Right atrium auricular region (tissue), 2 donors: ENCODE measurements at regions not wholly inside any gene's neighbourhood (a gene's known extent, or its start where the extent isn't known, plus 50 kb on each side); places are given as distances from the start of the nearest gene placed in this dataset.

Experiments
- DNase-seq: peaks from one replicate; pipeline ENCODE4 v3.0.0-alpha.2; 2019; ENCODE audit warnings: low spot score
- H3K27ac ChIP-seq, 2 donors: fragments of 200-600 bp; sonication (generic); 1 replicate in 1 of 2; 2 replicates in 1 of 2; pipeline ENCODE4 v1.5.1; 2016 to 2019
- H3K27me3 ChIP-seq, 2 donors: fragments of 200-600 bp; sonication (generic); one replicate each; pipeline versions ENCODE4 v1.5.1 to v1.6.0; 2017 to 2019
- H3K36me3 ChIP-seq: fragments of 200-600 bp; sonication (generic); one replicate; pipeline ENCODE4 v1.5.1; 2016
- H3K4me1 ChIP-seq, 2 donors: fragments of 200-600 bp; sonication (generic); one replicate each; pipeline versions ENCODE4 v1.5.1 to v1.6.0; 2017 to 2019
- H3K4me3 ChIP-seq, 2 donors: fragments of 200-600 bp; sonication (generic); 1 replicate in 1 of 2; 2 replicates in 1 of 2; pipeline ENCODE4 v1.5.1; 2017 to 2019; ENCODE audit warnings: mild to moderate bottlenecking in 1 of 2, moderate library complexity in 1 of 2
- H3K9me3 ChIP-seq, 2 donors: fragments of 200-600 bp; sonication (generic); one replicate each; pipeline ENCODE4 v1.5.1; 2019
- TF ChIP-seq, protein P1 (sequence below), 2 donors: fragments of 200-600 bp; sonication (generic); IDR thresholded peaks; one replicate each; pipeline ENCODE4 v1.5.1; 2019; ENCODE audit warnings: antibody characterized with exemption in 2 of 2

DNA sequence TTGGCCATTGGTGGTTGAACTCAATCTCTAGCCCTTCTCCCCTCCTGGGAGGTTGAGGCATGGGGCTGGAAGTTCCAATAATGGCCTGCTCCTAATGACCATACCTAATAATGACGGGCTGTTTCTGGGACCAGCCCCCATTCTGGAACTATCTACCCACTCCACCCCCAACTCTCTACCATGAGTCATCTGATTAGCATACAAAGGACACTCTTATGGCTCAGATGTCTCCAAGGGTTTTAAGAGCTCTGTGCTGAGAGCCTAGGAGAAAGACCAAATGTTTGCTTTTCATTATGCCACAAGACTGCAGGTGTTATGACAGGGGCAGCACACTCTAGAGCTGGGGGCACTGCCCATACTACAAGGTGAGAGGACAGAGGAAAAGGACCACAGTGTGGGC, 137.0 kb upstream of the NCKAP5 start:
- no peak for DNase-seq
- H3K4me3 ChIP-seq = no peak overlapping the region
- no peaks in the 10 kb centered on the region for H3K27me3 ChIP-seq
- H3K9me3 ChIP-seq = peaks cover 0 to 10% of the 10 kb centered on the region in 2 donors
- H3K27ac ChIP-seq = no peak overlapping the region
- H3K36me3 ChIP-seq = no peaks in the 10 kb centered on the region
- TF ChIP-seq, protein P1, sequence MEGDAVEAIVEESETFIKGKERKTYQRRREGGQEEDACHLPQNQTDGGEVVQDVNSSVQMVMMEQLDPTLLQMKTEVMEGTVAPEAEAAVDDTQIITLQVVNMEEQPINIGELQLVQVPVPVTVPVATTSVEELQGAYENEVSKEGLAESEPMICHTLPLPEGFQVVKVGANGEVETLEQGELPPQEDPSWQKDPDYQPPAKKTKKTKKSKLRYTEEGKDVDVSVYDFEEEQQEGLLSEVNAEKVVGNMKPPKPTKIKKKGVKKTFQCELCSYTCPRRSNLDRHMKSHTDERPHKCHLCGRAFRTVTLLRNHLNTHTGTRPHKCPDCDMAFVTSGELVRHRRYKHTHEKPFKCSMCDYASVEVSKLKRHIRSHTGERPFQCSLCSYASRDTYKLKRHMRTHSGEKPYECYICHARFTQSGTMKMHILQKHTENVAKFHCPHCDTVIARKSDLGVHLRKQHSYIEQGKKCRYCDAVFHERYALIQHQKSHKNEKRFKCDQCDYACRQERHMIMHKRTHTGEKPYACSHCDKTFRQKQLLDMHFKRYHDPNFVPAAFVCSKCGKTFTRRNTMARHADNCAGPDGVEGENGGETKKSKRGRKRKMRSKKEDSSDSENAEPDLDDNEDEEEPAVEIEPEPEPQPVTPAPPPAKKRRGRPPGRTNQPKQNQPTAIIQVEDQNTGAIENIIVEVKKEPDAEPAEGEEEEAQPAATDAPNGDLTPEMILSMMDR (IDR thresholded peaks at IDR 0.05) = no peak
- no peaks in the 10 kb centered on the region for H3K4me1 ChIP-seq

DNA sequence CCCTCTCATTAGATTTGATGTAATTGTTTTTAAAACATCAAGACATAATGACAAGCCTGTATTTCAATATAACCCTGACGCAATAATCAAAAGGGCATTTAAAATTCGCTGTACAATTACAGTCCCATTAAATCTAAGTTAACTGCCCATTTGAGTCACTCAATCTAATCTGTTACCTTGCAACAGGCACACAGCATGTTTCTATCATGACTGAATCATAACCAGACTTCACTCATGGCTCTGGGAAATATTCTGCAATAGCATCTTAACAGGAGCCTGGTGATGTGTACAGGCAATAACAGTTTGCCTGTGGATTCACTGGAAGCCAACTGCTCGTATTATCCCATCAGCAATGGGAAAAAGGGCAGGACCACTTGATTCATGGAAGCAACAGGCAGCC, 142.3 kb upstream of the NCKAP5 start:
- peaks cover 0 to 10% of the 10 kb centered on the region in 2 donors for H3K9me3 ChIP-seq
- no peak overlapping the region for H3K27ac ChIP-seq
- H3K27me3 ChIP-seq = no peaks in the 10 kb centered on the region
- DNase-seq = no peak
- TF ChIP-seq, protein P1 (IDR thresholded peaks at IDR 0.05) = no peak
- H3K4me1 ChIP-seq = no peaks in the 10 kb centered on the region
- no peaks in the 10 kb centered on the region for H3K36me3 ChIP-seq
- no peak overlapping the region for H3K4me3 ChIP-seq

DNA sequence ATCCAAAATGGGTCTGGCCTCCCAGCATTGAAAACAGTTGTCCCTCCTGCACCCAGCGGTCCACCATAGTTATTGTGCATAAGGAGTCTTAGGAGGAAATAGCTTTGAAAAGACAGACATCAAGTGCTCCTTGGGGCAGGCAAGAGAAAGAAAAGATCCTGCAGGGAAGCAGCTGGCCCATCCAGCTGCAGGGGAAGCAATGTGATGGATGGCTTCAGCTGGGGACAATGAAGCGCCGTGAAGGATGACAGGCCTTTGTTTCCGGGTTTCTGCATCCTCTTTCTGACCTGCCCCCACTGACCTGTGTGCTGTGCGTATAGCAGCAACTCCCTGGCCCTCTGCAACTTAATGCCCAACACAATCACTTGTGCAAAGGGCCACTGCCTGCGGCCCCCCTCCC, 142.9 kb upstream of the NCKAP5 start:
- TF ChIP-seq, protein P1 (IDR thresholded peaks at IDR 0.05) = no peak
- DNase-seq = no peak
- no peaks in the 10 kb centered on the region for H3K27me3 ChIP-seq
- no peaks in the 10 kb centered on the region for H3K36me3 ChIP-seq
- no peak overlapping the region for H3K4me3 ChIP-seq
- H3K27ac ChIP-seq = no peak overlapping the region
- H3K9me3 ChIP-seq = peaks cover 0 to 10% of the 10 kb centered on the region in 2 donors
- no peaks in the 10 kb centered on the region for H3K4me1 ChIP-seq

DNA sequence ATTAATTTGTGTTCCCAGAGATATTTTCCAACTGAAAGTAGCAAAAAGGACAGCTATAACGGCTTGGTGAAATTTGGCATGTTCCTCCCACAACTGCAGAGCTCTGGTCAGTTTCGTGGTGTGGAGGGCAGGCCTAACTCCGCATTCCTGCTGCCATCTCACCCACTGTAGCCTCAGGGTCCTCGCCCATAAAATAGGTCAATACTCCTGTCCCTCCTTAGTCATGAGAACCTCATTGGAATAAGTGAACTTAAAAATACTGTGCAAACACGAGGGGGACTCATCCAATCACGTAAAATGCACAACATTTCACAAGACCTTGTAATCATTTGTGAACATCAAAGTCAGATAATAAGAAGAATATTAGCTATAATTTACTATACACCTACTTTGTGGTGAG, 143.5 kb upstream of the NCKAP5 start:
- Histone ChIP-seq H3K27ac (no peak overlapping the region), H3K9me3 (peaks cover 0 to 10% of the 10 kb centered on the region in 2 donors), H3K4me1 (no peaks in the 10 kb centered on the region), H3K36me3 (no peaks in the 10 kb centered on the region), H3K4me3 (no peak overlapping the region), H3K27me3 (no peaks in the 10 kb centered on the region)
- TF ChIP-seq, protein P1 (IDR thresholded peaks at IDR 0.05) = no peak
- no peak for DNase-seq

DNA sequence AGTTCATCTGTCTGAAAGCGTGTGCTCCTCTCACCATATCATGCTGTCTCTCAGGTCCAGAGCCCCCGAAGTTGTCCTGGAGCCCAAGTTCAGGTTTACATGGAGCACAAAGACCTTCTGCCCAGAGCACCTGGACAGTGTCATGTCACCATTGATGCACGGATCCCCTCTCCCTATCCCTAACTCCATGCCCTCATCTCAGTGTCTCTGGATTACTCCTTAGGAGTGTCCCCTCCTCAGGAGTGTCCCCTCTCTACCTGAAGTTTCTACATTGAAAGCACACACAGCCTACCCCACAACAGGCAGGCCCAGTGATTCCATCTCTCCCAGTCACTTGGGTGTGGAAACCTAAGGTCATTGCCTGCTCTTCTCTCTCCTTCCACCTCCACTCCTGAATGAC, 144.1 kb upstream of the NCKAP5 start:
- DNase-seq = no peak
- Histone ChIP-seq H3K27ac (no peak overlapping the region), H3K4me1 (no peaks in the 10 kb centered on the region), H3K36me3 (no peaks in the 10 kb centered on the region), H3K4me3 (no peak overlapping the region), H3K9me3 (peaks cover 0 to 10% of the 10 kb centered on the region in 2 donors), H3K27me3 (no peaks in the 10 kb centered on the region)
- TF ChIP-seq, protein P1 (IDR thresholded peaks at IDR 0.05) = no peak

DNA sequence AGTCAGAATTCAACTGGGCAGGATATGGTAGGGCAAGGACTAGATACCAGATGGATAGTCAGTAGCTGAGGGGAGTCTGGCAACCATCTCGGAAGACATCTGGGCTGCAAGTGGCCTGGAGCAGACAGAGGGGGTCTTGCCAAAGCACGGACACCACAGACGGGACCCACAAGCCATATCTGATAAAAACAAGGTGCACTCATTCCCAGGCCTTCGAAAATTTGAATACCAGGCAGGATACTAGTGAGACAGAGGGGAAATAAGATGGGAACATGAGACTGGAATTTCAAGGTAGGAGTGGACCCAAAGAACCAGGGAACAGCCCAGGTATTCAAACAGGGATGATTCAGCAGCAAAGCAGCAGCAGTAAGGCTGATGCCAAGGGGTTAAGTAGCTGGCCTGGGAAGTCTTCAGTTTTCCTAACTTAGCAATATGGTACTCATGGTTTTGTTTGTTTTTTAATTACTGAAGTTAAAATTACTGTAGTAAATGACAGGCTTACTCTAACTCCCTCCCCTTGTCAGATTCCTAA, 144.9 kb upstream of the NCKAP5 start:
- peaks cover 0 to 10% of the 10 kb centered on the region in 2 donors for H3K9me3 ChIP-seq
- no peak overlapping the region for H3K27ac ChIP-seq
- H3K4me1 ChIP-seq = no peaks in the 10 kb centered on the region
- H3K27me3 ChIP-seq = no peaks in the 10 kb centered on the region
- no peak for DNase-seq
- TF ChIP-seq, protein P1 (IDR thresholded peaks at IDR 0.05) = no peak
- no peaks in the 10 kb centered on the region for H3K36me3 ChIP-seq
- no peak overlapping the region for H3K4me3 ChIP-seq
